Gastroesophageal sphincter (tissue), 4 donors: ENCODE measurements at regions not wholly inside any gene's neighbourhood (a gene's known extent, or its start where the extent isn't known, plus 50 kb on each side); places are given as distances from the start of the nearest gene placed in this dataset.

Experiments
- ATAC-seq: fragments of 150-250 bp; one replicate; pipeline ENCODE4 v1.9.1; 2016; ENCODE audit warnings: mild to moderate bottlenecking, moderate library complexity
- H3K27ac ChIP-seq, 4 donors: fragments of 200-600 bp; sonication (generic) in 3 of 4; 1 replicate in 3 of 4; 2 replicates in 1 of 4; pipeline ENCODE4 v1.5.1; 2016 to 2019
- H3K27me3 ChIP-seq: fragments of 200-600 bp; sonication (generic); one replicate; pipeline ENCODE4 v1.5.1; 2019
- H3K36me3 ChIP-seq, 2 donors: fragments of 200-600 bp; sonication (generic); one replicate each; pipeline ENCODE4 v1.5.1; 2019; ENCODE audit warnings: control low read depth in 1 of 2
- H3K4me1 ChIP-seq, 3 donors: fragments of 200-600 bp; sonication (generic); 1 replicate in 2 of 3; 2 replicates in 1 of 3; pipeline ENCODE4 v1.5.1; 2016 to 2019; ENCODE audit warnings: control low read depth in 2 of 3
- H3K4me3 ChIP-seq, 2 donors: fragments of 200-600 bp; sonication (generic); one replicate each; pipeline ENCODE4 v1.5.1; 2019; ENCODE audit warnings: mild to moderate bottlenecking in 1 of 2, moderate library complexity in 1 of 2
- H3K9me3 ChIP-seq, 3 donors: fragments of 200-600 bp; sonication (generic); one replicate each; pipeline ENCODE4 v1.5.1; 2017 to 2019; ENCODE audit warnings: control low read depth in 2 of 3
- EP300 ChIP-seq: sonication (generic); formaldehyde crosslinking; IDR thresholded peaks from one replicate; pipeline ENCODE4 v1.6.1; 2017; ENCODE audit warnings: antibody characterized with exemption, mild to moderate bottlenecking
- POLR2A ChIP-seq, 2 donors: fragments of 450-650 bp; IDR thresholded peaks; one replicate each; pipeline ENCODE4 v1.6.1; 2017; ENCODE audit warnings: antibody characterized with exemption in 2 of 2, mild to moderate bottlenecking in 2 of 2, moderate library complexity in 1 of 2
- POLR2AphosphoS5 ChIP-seq: sonication (generic); formaldehyde crosslinking; IDR thresholded peaks from one replicate; pipeline ENCODE4 v1.6.1; 2017; ENCODE audit warnings: antibody characterized with exemption
- WGBS, 2 donors: methylation state at CpG; one replicate each; pipeline ENCODE4 v1.1.5; 2018; ENCODE audit warnings: low coverage in 1 of 2; 5-methylcytosine and 5-hydroxymethylcytosine counted together
- TF ChIP-seq, protein P1 (sequence below), 4 experiments: fragments of 200-600 bp in 2 of 4; fragments of 450-650 bp in 2 of 4; sonication (generic) in 1 of 4; IDR thresholded peaks; one replicate each; pipeline ENCODE4 v1.5.1; 2017 to 2019; ENCODE audit warnings: antibody characterized with exemption in 4 of 4, mild to moderate bottlenecking in 2 of 4, moderate library complexity in 2 of 4

DNA sequence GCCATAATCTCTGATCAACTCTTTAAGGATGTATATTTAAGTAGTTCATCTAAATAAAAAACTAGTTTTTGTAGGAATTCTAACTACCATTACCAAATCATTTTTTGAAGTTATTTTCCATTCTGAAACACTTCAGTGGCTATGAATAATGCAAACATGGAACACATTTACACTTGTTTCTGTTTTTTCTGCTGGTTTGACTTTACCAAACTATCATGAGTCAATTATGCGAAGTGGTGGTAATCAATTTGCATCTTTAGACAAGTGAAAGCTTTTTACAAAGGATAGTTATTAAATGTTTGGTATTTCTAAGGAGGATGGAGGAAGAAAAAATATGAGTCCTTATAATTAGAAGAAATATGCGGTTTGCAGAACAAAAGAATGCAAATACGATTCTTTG, 202.0 kb upstream of the MMADHC start:
- no peak for ATAC-seq
- H3K27ac ChIP-seq = no peak overlapping the region
- H3K4me1 ChIP-seq = no peaks in the 10 kb centered on the region
- H3K4me3 ChIP-seq = no peak overlapping the region
- no peaks in the 10 kb centered on the region for H3K36me3 ChIP-seq
- H3K9me3 ChIP-seq = peaks cover 0 to 4% (median 0%) of the 10 kb centered on the region in 3 donors
- WGBS, 2 donors = 84 to 91% methylated on average over 3 of the region's 3 CpGs
- no peaks in the 10 kb centered on the region for H3K27me3 ChIP-seq
- TF ChIP-seq POLR2A (IDR thresholded peaks at IDR 0.05) (no peak), POLR2AphosphoS5 (no peak), EP300 (no peak)
- TF ChIP-seq, protein P1, sequence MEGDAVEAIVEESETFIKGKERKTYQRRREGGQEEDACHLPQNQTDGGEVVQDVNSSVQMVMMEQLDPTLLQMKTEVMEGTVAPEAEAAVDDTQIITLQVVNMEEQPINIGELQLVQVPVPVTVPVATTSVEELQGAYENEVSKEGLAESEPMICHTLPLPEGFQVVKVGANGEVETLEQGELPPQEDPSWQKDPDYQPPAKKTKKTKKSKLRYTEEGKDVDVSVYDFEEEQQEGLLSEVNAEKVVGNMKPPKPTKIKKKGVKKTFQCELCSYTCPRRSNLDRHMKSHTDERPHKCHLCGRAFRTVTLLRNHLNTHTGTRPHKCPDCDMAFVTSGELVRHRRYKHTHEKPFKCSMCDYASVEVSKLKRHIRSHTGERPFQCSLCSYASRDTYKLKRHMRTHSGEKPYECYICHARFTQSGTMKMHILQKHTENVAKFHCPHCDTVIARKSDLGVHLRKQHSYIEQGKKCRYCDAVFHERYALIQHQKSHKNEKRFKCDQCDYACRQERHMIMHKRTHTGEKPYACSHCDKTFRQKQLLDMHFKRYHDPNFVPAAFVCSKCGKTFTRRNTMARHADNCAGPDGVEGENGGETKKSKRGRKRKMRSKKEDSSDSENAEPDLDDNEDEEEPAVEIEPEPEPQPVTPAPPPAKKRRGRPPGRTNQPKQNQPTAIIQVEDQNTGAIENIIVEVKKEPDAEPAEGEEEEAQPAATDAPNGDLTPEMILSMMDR (IDR thresholded peaks at IDR 0.05) = no peak

DNA sequence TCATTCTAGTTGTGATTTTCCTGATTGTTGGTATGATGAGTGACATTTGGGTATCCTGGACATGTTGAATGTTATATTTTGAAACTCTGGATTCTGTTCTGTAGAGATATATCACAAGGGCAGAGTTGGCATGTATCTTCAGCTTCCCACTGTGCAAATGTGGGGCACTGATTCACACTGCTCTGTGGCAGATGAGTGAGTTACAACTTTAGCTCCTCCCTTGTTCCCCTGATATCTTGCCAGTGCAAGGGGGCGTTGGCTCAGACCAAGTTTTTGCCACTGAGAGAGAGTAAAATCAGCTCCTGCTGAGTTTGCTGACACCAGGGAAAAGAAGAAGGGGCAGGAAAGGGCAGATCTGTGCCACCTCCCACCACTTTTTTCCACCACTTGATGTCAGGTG, 199.6 kb upstream of the MMADHC start:
- no peaks in the 10 kb centered on the region for H3K27me3 ChIP-seq
- 60% methylated on average over 1 of the region's 1 CpG; no CpG with 5 or more reads in 1 of the 2 donors for WGBS, 2 donors
- TF ChIP-seq, protein P1 (IDR thresholded peaks at IDR 0.05) = no peak
- TF ChIP-seq POLR2A (IDR thresholded peaks at IDR 0.05) = no peak
- TF ChIP-seq EP300 = no peak
- no peak for TF ChIP-seq POLR2AphosphoS5
- H3K4me3 ChIP-seq = no peak overlapping the region
- no peaks in the 10 kb centered on the region for H3K4me1 ChIP-seq
- peaks cover 0 to 4% (median 0%) of the 10 kb centered on the region in 3 donors for H3K9me3 ChIP-seq
- H3K36me3 ChIP-seq = no peaks in the 10 kb centered on the region
- H3K27ac ChIP-seq = no peak overlapping the region
- no peak for ATAC-seq

DNA sequence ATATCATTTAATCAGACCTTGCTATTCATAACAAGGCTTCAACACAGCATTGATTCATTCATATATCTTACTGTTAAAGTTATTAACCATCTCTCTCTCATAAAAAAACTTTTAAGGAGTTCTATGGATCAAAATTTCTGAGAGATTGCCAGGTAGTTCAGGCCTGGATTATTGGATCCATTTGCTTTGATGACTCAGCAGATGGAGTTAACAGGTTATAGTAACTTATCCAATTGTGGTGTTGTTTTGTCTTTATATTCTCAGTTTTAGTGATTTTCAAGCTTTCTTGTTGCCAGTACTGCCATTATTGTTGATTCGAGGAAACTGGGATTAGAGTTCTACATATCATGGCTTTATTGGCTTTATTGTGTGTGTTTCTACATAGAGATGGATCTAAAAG, 195.7 kb upstream of the MMADHC start:
- TF ChIP-seq EP300 = no peak
- TF ChIP-seq, protein P1 (IDR thresholded peaks at IDR 0.05) = no peak
- no peak for TF ChIP-seq POLR2AphosphoS5
- no peak for TF ChIP-seq POLR2A (IDR thresholded peaks at IDR 0.05)
- Histone ChIP-seq H3K4me1 (no peaks in the 10 kb centered on the region), H3K27me3 (no peaks in the 10 kb centered on the region), H3K9me3 (peaks cover 0 to 4% (median 0%) of the 10 kb centered on the region in 3 donors), H3K36me3 (no peaks in the 10 kb centered on the region), H3K27ac (no peak overlapping the region), H3K4me3 (no peak overlapping the region)
- no peak for ATAC-seq
- WGBS, 2 donors = 86 to 100% methylated on average over 1 of the region's 1 CpG

DNA sequence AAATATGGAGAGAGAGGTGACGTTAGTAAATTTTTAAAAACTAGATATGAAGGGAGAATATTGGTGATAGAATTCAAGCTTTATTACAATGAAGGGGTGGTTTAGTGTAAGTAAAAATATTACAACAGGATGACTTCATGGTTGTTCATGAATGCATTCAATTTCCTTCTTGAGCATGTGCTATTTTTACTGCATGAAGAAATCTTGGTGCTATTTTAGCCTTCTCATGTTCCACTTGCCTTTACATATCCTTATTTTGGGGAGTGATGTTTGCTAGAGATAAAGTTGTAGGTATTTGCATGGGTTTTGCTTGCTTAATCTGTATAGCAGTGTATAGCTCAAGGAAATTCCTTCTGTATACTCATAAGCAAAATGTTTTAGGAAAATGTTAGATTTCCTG, 195.0 kb upstream of the MMADHC start:
- WGBS, 2 donors = 94 to 100% methylated on average over 1 of the region's 1 CpG
- H3K9me3 ChIP-seq = peaks cover 0 to 4% (median 0%) of the 10 kb centered on the region in 3 donors
- H3K36me3 ChIP-seq = no peaks in the 10 kb centered on the region
- no peak overlapping the region for H3K27ac ChIP-seq
- ATAC-seq = no peak
- no peak for TF ChIP-seq POLR2AphosphoS5
- TF ChIP-seq, protein P1 (IDR thresholded peaks at IDR 0.05) = no peak
- TF ChIP-seq EP300 = no peak
- no peak for TF ChIP-seq POLR2A (IDR thresholded peaks at IDR 0.05)
- H3K4me1 ChIP-seq = no peaks in the 10 kb centered on the region
- H3K27me3 ChIP-seq = no peaks in the 10 kb centered on the region
- H3K4me3 ChIP-seq = no peak overlapping the region

DNA sequence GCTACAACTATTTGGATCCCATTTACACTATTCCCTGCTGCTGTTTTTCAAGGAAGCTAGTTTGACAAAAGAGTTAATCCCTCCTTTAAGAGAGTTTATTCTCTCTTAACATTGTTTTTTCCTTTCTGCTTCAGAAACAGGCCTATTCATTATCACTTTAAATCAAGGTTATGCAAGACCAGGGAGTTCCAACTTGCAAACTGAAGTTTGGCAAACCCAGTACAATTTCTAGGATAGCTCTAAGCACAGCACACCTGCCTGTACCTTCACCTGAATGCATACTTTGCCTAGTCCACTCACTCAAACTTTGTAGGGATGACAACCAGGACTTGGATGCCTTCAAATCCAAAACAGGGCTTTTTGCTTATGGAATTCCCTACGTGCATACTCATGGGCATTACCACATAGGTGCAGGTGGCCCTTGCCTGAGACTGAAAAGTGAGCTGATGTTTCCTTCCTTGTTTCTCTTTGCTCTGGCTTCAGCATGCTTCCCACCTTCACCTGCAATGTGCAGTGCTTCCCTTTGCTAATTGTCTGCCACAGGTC, 193.8 kb upstream of the MMADHC start:
- Histone ChIP-seq H3K27ac (no peak overlapping the region), H3K27me3 (no peaks in the 10 kb centered on the region), H3K36me3 (no peaks in the 10 kb centered on the region), H3K4me1 (no peaks in the 10 kb centered on the region), H3K4me3 (no peak overlapping the region), H3K9me3 (peaks cover 0 to 4% (median 0%) of the 10 kb centered on the region in 3 donors)
- ATAC-seq = no peak
- 78 to 86% methylated on average over 1 of the region's 1 CpG for WGBS, 2 donors
- TF ChIP-seq EP300 = no peak
- TF ChIP-seq POLR2AphosphoS5 = no peak
- TF ChIP-seq, protein P1 (IDR thresholded peaks at IDR 0.05) = no peak
- TF ChIP-seq POLR2A (IDR thresholded peaks at IDR 0.05) = no peak
